ENCODE measurements at regions not wholly inside any gene's neighbourhood (a gene's known extent, or its start where the extent isn't known, plus 50 kb on each side); places are given as distances from the start of the nearest gene placed in this dataset.
"Not testable (repeated sequence)": the region's sequence is repeated elsewhere in the genome, so short reads cannot be mapped to it uniquely, and the experiment has no call there.

DNA sequence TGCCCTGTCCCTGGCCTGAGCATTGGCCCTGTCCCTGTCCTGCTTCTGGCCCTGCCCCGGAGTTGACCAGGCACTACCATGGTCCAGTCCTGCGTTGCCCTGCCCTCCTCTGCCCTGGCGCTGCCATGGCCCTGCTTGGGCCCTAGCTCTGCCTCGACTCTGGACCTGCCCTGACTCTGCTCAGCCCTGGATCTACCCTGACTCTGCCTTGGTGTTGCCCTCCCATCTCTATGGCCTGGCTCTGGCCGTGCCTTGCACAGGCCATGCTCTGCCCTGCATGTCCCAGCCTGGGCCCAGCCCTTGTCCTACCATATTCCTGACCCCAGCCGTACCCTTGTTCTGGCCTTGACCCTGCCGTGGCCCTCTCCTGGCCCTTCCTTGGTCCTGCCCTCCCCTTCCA lies 235.7 kb downstream of the GOLGA6L6 start:
- TF ChIP-seq, protein P1, sequence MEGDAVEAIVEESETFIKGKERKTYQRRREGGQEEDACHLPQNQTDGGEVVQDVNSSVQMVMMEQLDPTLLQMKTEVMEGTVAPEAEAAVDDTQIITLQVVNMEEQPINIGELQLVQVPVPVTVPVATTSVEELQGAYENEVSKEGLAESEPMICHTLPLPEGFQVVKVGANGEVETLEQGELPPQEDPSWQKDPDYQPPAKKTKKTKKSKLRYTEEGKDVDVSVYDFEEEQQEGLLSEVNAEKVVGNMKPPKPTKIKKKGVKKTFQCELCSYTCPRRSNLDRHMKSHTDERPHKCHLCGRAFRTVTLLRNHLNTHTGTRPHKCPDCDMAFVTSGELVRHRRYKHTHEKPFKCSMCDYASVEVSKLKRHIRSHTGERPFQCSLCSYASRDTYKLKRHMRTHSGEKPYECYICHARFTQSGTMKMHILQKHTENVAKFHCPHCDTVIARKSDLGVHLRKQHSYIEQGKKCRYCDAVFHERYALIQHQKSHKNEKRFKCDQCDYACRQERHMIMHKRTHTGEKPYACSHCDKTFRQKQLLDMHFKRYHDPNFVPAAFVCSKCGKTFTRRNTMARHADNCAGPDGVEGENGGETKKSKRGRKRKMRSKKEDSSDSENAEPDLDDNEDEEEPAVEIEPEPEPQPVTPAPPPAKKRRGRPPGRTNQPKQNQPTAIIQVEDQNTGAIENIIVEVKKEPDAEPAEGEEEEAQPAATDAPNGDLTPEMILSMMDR (IDR thresholded peaks at IDR 0.05; ENCODE audit: control extremely low read depth in 1 of 3, insufficient read depth in 1 of 3, low read depth in 1 of 3, low read length in 3 of 3) = not testable (repeated sequence)
- not testable (repeated sequence) for TF ChIP-seq POLR2A (IDR thresholded peaks at IDR 0.05; ENCODE audit: control extremely low read depth in 1 of 2, low read depth in 2 of 2, low read length in 2 of 2)
